ENCODE measurements at regions not wholly inside any gene's neighbourhood (a gene's known extent, or its start where the extent isn't known, plus 50 kb on each side); places are given as distances from the start of the nearest gene placed in this dataset.

DNA sequence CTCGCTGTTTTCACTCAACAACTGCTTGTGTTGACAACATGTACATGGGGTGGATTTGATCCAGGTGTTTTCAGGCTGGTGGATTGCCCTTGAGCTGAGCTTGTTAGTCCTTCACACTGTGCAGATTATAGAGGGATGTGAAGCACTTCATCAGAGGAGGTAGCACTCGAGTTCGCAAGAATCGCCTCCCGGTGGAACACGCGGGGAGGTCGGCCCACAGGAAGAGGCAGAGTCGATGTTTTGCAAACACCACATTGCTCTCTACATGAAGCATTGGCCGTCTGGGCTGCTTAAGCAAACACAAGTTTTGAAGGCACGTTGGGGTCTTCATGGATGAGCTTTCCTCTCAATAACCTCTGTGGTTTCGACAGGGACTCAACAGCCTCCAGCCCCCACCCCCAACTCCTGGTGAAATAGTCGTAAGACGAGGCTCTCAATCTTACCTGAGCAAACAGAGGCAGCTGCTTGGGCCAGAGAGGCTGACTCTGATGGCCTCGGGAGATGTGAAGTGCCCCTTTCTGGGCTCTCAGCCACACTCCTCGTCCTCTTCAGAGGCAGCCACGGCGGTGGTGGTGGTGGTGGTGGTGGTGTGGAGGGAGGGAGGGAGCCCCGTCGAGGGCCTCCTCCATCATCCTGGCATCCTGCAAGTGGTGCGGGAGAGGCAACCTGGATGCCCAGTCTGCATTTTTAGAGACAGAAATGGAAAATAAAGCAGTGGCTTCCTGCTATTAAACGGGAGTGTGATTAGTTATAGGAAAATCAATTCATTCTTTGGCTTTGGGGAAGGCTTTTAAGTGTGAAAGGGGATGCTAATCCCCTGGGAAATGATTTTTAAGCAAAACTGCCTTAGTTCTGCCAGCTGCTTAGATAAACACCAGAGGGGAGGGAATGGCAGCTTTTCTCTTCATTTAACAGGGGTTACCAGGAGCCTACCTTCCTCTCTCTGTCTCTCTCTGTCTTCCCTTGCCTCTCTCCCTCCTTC, 552.5 kb upstream of the EEF2KMT start:
- DNase-seq (ENCODE audit: low read depth), result no peak

GRCh38 chr16:5647051-5647450, 549.5 kb upstream of the EEF2KMT start:
- no peak for DNase-seq (ENCODE audit: low read depth)

- DNase-seq (ENCODE audit: low read depth), result no peak
Measured at GRCh38 chr16:5643855-5644531, 546.4 kb upstream of the EEF2KMT start.

GRCh38 chr16:5642436-5642835, 544.8 kb upstream of the EEF2KMT start:
- DNase-seq (ENCODE audit: low read depth), result no peak

GRCh38 chr16:5642011-5642410, 544.4 kb upstream of the EEF2KMT start:
- DNase-seq (ENCODE audit: low read depth), result no peak

DNA sequence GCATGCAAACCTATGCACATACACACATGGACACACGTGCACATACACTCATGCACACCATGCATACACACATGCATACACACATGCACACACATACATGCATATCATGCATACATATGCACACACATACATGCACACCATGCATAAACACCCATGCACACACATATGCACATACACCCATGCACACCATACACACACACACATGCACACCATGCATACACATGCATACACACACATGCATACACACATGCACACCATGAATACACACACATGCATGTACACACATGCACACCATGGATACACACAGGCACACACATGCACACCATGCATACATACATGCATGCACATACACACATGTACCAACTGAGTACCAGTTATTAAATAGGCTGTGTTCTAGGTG, 543.3 kb upstream of the EEF2KMT start:
- no peak for DNase-seq (ENCODE audit: low read depth)

GRCh38 chr16:5639531-5639930, 541.9 kb upstream of the EEF2KMT start:
- DNase-seq (ENCODE audit: low read depth), result no peak

- no peak for DNase-seq (ENCODE audit: low read depth)
Measured at GRCh38 chr16:5635331-5635730, 537.7 kb upstream of the EEF2KMT start.

DNA sequence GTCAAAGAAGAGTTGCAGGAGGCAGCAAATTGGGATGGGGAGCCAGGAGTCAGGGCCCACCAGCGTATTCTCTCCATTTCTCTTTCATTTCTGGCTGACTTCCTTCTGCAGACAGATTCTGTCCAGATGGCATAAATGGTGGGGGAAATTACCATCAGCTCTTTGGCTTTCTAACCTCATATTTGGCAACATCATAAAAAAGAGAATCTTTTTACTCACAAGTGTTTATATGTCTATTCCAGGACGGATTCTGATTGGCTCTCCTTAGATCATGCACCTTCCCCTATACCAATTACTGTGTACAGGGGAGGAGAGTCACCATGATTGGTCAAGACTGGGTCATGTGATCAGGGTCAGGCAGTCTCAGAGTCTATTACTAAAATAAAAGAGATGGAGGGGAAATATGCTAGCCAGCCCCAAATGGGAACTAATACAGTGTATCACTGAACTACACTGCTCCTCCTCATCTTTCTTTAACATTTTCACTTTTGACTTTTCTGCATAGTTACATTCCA, 537.1 kb upstream of the EEF2KMT start:
- no peak for DNase-seq (ENCODE audit: low read depth)

GRCh38 chr16:5633845-5634440, 536.3 kb upstream of the EEF2KMT start:
- no peak for DNase-seq (ENCODE audit: low read depth)

GRCh38 chr16:5622234-5622884, 524.8 kb upstream of the EEF2KMT start:
- DNase-seq (ENCODE audit: low read depth), result no peak

DNA sequence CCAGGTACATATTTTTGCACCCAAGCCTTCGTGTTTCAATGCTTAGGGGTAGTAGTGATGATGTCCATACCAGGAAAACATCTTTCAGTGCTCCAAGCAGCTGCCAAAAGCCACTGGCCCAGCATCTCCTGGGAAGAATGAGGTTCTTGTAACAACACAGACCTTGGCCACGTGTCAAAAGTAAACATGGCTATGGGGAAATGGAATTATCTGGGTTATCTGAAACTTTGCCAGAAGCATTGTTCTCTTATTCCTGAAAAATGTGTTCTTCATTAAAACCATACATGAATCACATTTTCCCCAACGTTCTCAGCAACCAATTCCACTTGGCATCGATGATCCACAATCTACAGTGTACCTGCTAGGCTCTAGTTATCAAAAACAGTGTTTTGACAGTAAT, 524.2 kb upstream of the EEF2KMT start:
- no peak for DNase-seq (ENCODE audit: low read depth)

DNA sequence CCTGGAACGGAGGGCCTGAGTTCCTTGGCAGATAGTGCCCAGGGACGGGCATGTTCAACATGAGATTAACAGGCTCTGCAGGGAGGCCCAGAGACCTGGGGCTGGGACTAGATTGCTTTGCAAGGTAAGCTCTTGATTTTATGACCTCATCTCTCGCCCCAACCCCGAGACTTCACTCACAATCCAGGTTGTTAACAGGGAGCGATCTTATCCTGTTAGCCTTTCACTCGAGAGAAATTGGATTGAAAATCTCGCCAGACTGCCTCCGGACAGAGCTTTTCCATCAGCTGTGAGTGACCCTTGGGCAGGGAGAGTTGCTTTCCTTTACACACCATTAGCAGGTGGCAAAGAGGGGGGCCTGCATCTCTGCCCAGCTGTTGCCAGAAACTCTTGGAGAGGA, 521.7 kb upstream of the EEF2KMT start:
- no peak for DNase-seq (ENCODE audit: low read depth)

DNA sequence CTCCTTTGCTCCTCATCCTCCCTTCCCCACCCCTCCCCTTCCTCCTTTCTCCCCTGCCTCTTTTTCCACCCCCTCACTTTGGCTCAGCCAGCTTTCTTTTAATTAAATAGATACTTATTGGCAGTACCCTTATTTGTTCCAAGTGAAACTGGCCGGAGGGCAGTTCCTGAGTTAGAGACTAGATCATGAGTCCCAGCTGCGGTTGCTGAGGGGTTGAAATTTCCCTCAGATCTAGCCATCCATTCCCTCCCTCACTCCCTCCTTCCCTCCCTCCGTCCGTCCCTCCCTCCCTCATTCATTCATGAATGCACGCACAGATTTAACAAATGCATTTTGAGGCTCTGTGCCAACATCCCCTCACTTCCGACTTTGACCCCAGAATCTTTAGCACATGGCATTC, 519.2 kb upstream of the EEF2KMT start:
- DNase-seq (ENCODE audit: low read depth), result no peak

DNA sequence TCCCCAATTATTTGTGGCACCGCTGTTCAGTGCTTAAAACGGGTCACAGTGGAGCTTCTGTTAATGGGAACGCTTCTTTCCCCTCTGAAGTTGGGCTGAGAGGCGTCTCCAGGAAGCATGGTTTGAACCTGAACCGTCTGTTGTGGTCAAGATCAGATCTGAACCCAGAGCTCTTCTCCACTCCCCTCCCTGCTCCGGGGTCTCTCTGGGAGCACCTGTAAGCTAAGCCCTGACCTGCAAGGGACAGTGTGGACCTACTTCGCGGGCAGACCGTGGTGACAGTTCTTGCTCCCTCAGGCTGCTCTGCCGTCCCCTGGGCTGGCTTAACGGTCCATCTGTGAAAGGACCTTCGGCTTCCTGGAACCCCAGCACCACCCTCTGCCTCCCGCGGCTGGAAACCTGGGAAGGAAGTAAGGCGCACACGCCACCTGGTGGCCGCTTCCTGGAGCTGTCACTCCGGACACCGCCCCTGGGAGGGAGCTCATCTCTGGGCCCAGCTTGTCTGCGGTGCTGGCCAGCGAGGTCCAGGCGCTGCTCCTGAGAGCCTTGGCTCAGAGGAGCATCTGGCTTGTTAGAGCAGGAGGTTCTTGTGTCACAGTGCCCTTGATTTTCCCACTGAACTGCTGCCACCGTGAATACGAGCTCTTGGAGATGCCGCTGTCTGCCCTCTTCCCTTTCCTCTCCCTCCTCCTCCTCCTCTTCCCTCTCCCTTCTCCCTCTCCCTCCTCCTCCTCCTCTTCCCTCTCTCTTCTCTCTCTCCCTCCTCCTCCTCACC, 518.5 kb upstream of the EEF2KMT start:
- DNase-seq (ENCODE audit: low read depth), result no peak

DNA sequence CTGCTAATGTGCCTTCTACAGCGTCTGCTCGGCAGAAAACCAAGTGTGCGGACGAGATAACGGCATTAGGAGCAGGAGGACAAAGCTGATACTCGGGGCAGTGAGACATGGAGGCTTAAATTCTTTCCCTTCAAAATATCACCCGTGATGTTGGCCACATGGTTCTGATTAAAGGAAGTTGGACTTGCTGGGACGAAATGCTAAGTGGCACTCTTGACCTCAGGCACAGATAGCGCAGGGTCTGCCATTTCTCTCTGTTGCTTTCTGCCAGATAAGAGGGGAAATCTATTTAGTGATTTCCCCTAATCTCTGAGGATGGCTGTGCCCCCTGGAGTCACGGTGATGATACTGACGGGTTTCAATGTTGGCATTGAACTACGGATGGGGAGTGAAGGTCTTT, 509.6 kb upstream of the EEF2KMT start:
- no peak for DNase-seq (ENCODE audit: low read depth)

GRCh38 chr16:5605404-5605803, 507.8 kb upstream of the EEF2KMT start:
- no peak for DNase-seq (ENCODE audit: low read depth)

DNA sequence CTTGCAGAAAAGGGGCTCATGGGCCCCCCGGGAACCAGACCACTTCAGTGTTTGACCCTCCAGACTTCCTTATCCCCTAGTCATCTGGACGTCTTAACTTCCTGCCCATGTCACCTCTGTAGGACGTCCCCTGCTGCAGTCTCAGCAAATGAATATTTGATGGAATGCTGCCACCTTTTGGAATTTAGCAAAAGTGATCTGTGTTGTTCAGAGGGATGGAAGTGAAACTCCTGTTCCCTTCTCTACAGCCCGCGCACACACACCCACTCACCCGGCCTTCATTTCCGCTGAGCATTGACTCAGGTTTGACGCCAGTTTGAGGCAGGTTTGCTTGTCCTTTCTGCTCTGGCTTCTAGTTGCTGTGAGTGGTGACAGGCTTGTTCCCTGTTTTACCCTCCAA, 507.2 kb upstream of the EEF2KMT start:
- DNase-seq (ENCODE audit: low read depth), result no peak

DNA sequence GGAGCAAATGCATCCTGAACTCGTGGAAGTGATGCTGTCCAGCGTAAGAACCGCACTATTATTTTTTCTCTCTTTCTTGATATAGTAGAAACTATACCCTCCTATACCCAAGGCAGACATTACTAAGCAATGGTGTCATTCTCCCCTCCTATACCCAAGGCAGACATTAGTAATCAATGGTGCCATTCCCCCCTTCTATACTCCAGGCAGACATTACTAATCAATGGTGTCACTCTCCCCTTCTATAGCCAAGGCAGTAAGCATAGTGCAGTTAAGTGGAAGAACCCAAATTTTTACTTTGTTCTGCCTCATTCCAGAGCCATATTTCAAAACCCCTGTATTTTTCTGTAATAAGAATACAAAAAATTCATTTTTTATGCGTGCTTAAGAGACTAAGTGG, 506.2 kb upstream of the EEF2KMT start:
- no peak for DNase-seq (ENCODE audit: low read depth)

GRCh38 chr16:5601957-5602356, 504.4 kb upstream of the EEF2KMT start:
- no peak for DNase-seq (ENCODE audit: low read depth)

GRCh38 chr16:5598793-5599192, 501.2 kb upstream of the EEF2KMT start:
- no peak for DNase-seq (ENCODE audit: low read depth)
